CD14-positive monocyte (primary cell): ENCODE measurements at regions not wholly inside any gene's neighbourhood (a gene's known extent, or its start where the extent isn't known, plus 50 kb on each side); places are given as distances from the start of the nearest gene placed in this dataset.

Experiments used
- DNase-seq, 3 donors: peaks; one replicate each; pipeline ENCODE4 v3.0.0-alpha.2; 2011 to 2022
- H2AFZ ChIP-seq: 2 replicates; pipeline ENCODE4 v1.6.0; 2012; ENCODE audit warnings: mild to moderate bottlenecking, low read depth, low read length, inconsistent platforms; ENCODE audit not compliant: insufficient read depth, poor library complexity, severe bottlenecking
- H3K27ac ChIP-seq, 2 donors: 1 replicate in 1 of 2; 2 replicates in 1 of 2; pipeline ENCODE4 v1.5.1; 2012 to 2013; ENCODE audit warnings: low read length in 2 of 2, control low read depth in 1 of 2, inconsistent platforms in 1 of 2, low read depth in 1 of 2, mild to moderate bottlenecking in 1 of 2
- H3K27me3 ChIP-seq, 2 donors: one replicate each; pipeline versions ENCODE4 v1.6.0 to v1.6.1; 2011 to 2013; ENCODE audit warnings: low read length in 2 of 2; ENCODE audit not compliant: control insufficient read depth in 2 of 2, insufficient read depth in 2 of 2
- H3K36me3 ChIP-seq, 2 donors: replicated peaks in 1 of 2; 1 replicate in 1 of 2; 2 replicates in 1 of 2; pipeline versions ENCODE4 v1.5.1 to v1.6.1; 2012 to 2013; ENCODE audit warnings: low read length in 2 of 2, control low read depth in 1 of 2, inconsistent platforms in 1 of 2, mild to moderate bottlenecking in 1 of 2; ENCODE audit not compliant: insufficient read depth in 2 of 2, control insufficient read depth in 1 of 2
- H3K4me1 ChIP-seq, 2 donors: 1 replicate in 1 of 2; 2 replicates in 1 of 2; pipeline versions ENCODE4 v1.5.1 to v1.6.1; 2012 to 2013; ENCODE audit warnings: low read length in 2 of 2, control low read depth in 1 of 2, inconsistent platforms in 1 of 2, mild to moderate bottlenecking in 1 of 2, moderate library complexity in 1 of 2; ENCODE audit not compliant: insufficient read depth in 2 of 2, control insufficient read depth in 1 of 2
- H3K4me2 ChIP-seq: replicated peaks from 2 replicates; pipeline ENCODE3; 2012; ENCODE audit warnings: low read length, moderate library complexity, mild to moderate bottlenecking; ENCODE audit not compliant: poor library complexity, severe bottlenecking; ENCODE audit errors: extremely low read depth
- H3K4me3 ChIP-seq, 3 experiments: fragments of 200-600 bp in 1 of 3; sonication (generic) in 1 of 3; replicated peaks in 1 of 3; 1 replicate in 2 of 3; 2 replicates in 1 of 3; pipeline ENCODE4 v1.5.1; 2011 to 2013; ENCODE audit warnings: low read length in 3 of 3, mild to moderate bottlenecking in 3 of 3, control low read depth in 2 of 3, low read depth in 2 of 3, inconsistent platforms in 1 of 3, moderate library complexity in 1 of 3
- H3K79me2 ChIP-seq: 2 replicates; pipeline ENCODE4 v1.6.0; 2012; ENCODE audit warnings: mild to moderate bottlenecking, control low read depth, inconsistent platforms, low read length, moderate library complexity; ENCODE audit not compliant: insufficient read depth
- H3K9ac ChIP-seq: 2 replicates; pipeline ENCODE4 v1.6.0; 2017; ENCODE audit warnings: low read length, mild to moderate bottlenecking; ENCODE audit not compliant: insufficient read depth, poor library complexity, severe bottlenecking
- H3K9me3 ChIP-seq, 2 donors: replicated peaks in 1 of 2; 1 replicate in 1 of 2; 2 replicates in 1 of 2; pipeline versions ENCODE4 v1.5.1 to v1.6.1; 2012 to 2013; ENCODE audit warnings: low read length in 2 of 2, control low read depth in 1 of 2; ENCODE audit not compliant: control insufficient read depth in 1 of 2, insufficient read depth in 1 of 2
- H4K20me1 ChIP-seq: 2 replicates; pipeline ENCODE4 v1.6.0; 2012; ENCODE audit warnings: mild to moderate bottlenecking, low read length, control low read depth, moderate library complexity; ENCODE audit not compliant: insufficient read depth
- H3K27ac Mint-ChIP-seq, 7 donors: one replicate each; pipeline ENCODE4 v1.8.0; 2020; ENCODE audit warnings: mild to moderate bottlenecking in 7 of 7, mixed read lengths in 7 of 7, moderate library complexity in 6 of 7, inconsistent platforms in 2 of 7
- H3K27me3 Mint-ChIP-seq, 3 donors: one replicate each; pipeline ENCODE4 v1.8.0; 2021 to 2022; ENCODE audit warnings: low read depth in 3 of 3, mild to moderate bottlenecking in 3 of 3, mixed read lengths in 3 of 3, moderate library complexity in 3 of 3, inconsistent platforms in 1 of 3
- H3K36me3 Mint-ChIP-seq, 2 donors: one replicate each; pipeline ENCODE4 v1.8.0; 2020; ENCODE audit warnings: mixed read lengths in 2 of 2, inconsistent platforms in 1 of 2, mild to moderate bottlenecking in 1 of 2
- H3K4me1 Mint-ChIP-seq: one replicate; pipeline ENCODE4 v1.8.0; 2020; ENCODE audit warnings: mild to moderate bottlenecking, mixed read lengths
- H3K4me3 Mint-ChIP-seq, 2 donors: one replicate each; pipeline ENCODE4 v1.8.0; 2020; ENCODE audit warnings: mild to moderate bottlenecking in 2 of 2, mixed read lengths in 2 of 2, moderate library complexity in 1 of 2
- H3K9me3 Mint-ChIP-seq, 7 donors: one replicate each; pipeline ENCODE4 v1.8.0; 2020 to 2022; ENCODE audit warnings: mixed read lengths in 7 of 7, mild to moderate bottlenecking in 6 of 7, moderate library complexity in 6 of 7, inconsistent platforms in 2 of 7
- WGBS: methylation state at CpG from one replicate; pipeline ENCODE4 v1.1.5; 2013; ENCODE audit warnings: missing lambda C conversion rate; ENCODE audit not compliant: insufficient coverage; 5-methylcytosine and 5-hydroxymethylcytosine counted together
- intact Hi-C, 2 donors: fragments of 100-400 bp; cut with micrococcal nuclease; formaldehyde crosslinking; loops; one replicate each; pipeline versions ENCODE4 v1.15.0 to v1.15.1; 2023
- TF ChIP-seq, protein P1 (sequence below): fragments of 200-600 bp; IDR thresholded peaks from one replicate; pipeline ENCODE4 v1.8.0; 2022; ENCODE audit warnings: antibody characterized with exemption, mild to moderate bottlenecking

DNA sequence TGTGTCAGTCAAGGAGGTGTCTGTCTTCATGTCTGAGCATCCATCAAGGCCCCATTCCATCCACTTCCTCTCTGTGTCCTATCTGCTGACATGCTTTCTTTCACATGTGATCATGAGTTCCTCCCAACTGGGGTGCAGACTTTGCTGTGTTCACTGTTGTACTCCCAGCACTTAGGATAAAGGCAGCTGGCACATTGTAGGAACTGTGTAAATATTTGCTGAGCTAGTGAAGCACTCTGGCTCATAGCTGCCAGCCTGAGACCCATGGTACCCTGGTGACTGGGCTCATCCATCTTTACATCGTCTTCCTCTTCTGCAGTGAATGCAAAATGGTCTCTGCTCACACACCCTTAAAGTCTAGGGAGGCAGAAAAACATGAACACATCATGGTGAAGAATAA is 242.2 kb upstream of the IGFBP3 start:
- Histone ChIP-seq H2AFZ (no peak overlapping the region), H3K27ac (no peak overlapping the region), H3K9me3 (no peaks in the 10 kb centered on the region), H3K9ac (no peak overlapping the region), H3K4me1 (no peaks in the 10 kb centered on the region), H3K4me2 (no peak overlapping the region), H3K4me3 (no peak overlapping the region), H4K20me1 (no peaks in the 10 kb centered on the region), H3K36me3 (no peaks in the 10 kb centered on the region), H3K27me3 (no peaks in the 10 kb centered on the region), H3K79me2 (no peaks in the 10 kb centered on the region)
- Mint-ChIP-seq H3K27me3 (peaks cover 0 to 2% (median 0%) of the 10 kb centered on the region in 3 donors), H3K36me3 (no peaks in the 10 kb centered on the region), H3K4me1 (no peaks in the 10 kb centered on the region), H3K4me3 (no peak overlapping the region), H3K9me3 (peaks cover 0 to 11% (median 3%) of the 10 kb centered on the region in 7 donors), H3K27ac (no peak overlapping the region)
- TF ChIP-seq, protein P1, sequence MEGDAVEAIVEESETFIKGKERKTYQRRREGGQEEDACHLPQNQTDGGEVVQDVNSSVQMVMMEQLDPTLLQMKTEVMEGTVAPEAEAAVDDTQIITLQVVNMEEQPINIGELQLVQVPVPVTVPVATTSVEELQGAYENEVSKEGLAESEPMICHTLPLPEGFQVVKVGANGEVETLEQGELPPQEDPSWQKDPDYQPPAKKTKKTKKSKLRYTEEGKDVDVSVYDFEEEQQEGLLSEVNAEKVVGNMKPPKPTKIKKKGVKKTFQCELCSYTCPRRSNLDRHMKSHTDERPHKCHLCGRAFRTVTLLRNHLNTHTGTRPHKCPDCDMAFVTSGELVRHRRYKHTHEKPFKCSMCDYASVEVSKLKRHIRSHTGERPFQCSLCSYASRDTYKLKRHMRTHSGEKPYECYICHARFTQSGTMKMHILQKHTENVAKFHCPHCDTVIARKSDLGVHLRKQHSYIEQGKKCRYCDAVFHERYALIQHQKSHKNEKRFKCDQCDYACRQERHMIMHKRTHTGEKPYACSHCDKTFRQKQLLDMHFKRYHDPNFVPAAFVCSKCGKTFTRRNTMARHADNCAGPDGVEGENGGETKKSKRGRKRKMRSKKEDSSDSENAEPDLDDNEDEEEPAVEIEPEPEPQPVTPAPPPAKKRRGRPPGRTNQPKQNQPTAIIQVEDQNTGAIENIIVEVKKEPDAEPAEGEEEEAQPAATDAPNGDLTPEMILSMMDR = no peak
- intact Hi-C loops = no loop called here
- DNase-seq = no peak
- no CpG with 5 or more reads among the region's 1 CpG for WGBS

DNA sequence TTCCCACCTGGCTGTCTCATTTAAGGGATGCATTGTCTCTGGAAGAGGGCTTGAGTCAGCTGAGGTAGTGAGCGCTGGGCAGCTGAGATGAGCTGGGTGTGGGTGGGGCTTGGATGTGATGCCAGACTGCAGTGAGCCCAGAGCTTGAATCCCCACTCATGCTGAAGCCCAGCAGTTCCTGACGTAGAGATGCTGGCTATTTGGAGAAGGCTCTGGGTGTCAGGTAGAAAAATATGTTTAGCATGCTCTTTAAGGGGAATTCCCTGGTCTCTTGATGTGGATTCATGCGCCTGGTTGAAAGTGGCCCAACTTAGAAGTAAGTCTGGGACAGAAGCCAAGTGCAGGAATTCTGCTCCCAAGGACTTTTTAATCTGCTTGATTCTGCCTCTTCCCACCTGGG is 241.5 kb upstream of the IGFBP3 start:
- Histone ChIP-seq H3K9ac (no peak overlapping the region), H3K27ac (no peak overlapping the region), H3K27me3 (no peaks in the 10 kb centered on the region), H3K79me2 (no peaks in the 10 kb centered on the region), H3K4me3 (no peak overlapping the region), H3K4me2 (no peak overlapping the region), H2AFZ (no peak overlapping the region), H3K4me1 (no peaks in the 10 kb centered on the region), H3K9me3 (no peaks in the 10 kb centered on the region), H4K20me1 (no peaks in the 10 kb centered on the region), H3K36me3 (no peaks in the 10 kb centered on the region)
- no peak for DNase-seq
- no peak overlapping the region for H3K4me3 Mint-ChIP-seq
- H3K27me3 Mint-ChIP-seq = peaks cover 0 to 2% (median 0%) of the 10 kb centered on the region in 3 donors
- no peaks in the 10 kb centered on the region for H3K4me1 Mint-ChIP-seq
- 84% methylated on average over 3 of the region's 3 CpGs for WGBS
- no peak overlapping the region for H3K27ac Mint-ChIP-seq
- H3K9me3 Mint-ChIP-seq = peaks cover 0 to 12% (median 3%) of the 10 kb centered on the region in 7 donors
- TF ChIP-seq, protein P1 = no peak
- H3K36me3 Mint-ChIP-seq = no peaks in the 10 kb centered on the region
- intact Hi-C loops = no loop called here
